Activated CD4-positive, alpha-beta T cell treated with anti-CD3 and anti-CD28 coated beads, Interleukin-2, Interleukin-6, amounts not matched to agents 100 ng/mL and 50 ng/mL, durations not matched to agents 16 hours and 8 hours (primary cell): ENCODE measurements at regions not wholly inside any gene's neighbourhood (a gene's known extent, or its start where the extent isn't known, plus 50 kb on each side); places are given as distances from the start of the nearest gene placed in this dataset.

Source experiments
- DNase-seq: peaks from one replicate; pipeline ENCODE4 v3.0.0-alpha.2; 2020

DNA sequence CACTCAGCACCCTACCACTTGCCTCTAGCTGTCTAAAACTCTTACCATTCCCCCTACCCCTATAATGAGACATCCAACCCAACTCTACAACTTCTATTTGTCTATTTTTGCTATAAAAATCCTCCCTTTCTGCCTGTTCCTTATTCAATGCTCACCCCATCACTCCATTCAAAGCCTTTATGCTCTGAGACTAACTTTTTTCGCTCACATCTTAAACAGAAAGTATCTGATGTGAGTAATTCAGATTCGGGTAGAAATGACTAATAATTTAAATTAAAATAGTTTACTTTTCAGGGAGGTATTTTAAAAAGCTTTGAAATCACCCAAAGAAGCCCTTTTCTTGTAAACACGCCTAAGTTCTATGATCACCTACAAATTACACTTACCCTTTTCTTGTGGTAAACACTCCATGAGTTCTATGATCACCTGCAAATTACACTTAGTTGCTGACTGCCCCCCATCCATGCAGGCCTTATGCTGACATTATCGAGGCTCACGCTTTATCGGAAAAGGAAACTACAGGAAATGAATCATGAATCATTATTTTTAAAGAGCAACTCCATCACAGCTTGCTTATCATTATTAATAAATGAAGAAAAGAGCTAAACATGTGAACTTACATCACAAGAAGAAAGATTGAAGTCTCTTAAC is 168.7 kb upstream of the PPP1R2C start:
- DNase-seq = peak; percentile 29

DNA sequence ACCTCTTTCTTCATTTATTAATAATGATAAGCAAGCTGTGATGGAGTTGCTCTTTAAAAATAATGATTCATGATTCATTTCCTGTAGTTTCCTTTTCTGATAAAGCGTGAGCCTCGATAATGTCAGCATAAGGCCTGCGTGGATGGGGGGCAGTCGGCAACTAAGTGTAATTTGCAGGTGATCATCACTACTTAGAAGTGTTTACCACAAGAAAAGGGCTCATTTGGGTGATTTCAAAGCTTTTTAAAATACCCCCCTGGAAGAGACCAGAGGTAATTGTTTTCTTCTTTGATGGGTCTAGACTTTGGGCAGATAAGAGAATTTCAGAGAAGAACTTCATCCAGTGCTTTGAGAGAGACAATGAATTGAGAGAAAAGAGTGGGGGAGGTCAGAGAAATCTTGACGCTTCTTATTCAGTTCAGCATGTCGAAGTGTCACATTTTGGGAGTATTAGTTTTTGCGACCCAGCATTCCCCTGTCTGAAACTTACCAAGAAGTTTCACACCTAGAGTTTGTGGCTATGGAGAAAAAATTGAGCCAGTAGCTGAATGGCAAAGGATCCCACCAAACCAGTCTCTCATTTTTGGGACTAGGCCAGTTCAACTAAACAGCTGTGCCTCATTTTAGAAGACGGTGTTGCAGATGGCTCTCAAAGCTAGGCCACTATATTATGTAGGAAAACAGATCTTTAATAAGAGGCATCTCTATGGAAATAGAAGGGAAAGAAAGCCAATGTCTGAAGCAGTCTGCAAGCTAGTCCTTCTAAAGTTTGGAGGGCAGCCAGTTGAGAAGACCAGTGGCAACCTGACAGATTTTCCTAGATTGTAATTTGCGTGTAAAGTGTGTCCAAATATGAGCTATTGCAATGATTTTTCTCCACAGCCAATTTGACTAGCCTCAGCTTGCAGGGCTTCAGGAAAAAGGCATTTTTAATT is 171.0 kb upstream of the PPP1R2C start:
- DNase-seq = no peak

DNA sequence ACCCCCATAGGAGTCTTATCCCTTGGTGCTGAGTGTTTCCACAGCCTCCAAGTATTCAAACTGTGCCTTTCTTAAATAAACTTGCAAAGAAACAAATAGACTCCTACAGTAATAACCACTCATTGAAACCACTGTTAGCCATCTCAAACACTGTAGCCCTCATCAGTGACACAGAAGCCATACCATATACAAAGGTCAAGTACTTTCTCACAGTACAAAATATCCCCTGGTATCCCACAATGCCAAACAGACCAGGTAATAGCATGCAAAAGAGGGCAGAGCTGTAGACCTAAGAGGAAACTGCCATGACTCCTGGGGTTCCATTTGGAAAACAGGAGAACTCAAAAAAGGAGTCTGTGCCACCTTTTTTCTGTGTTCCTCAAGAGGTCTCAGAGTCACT is 173.8 kb upstream of the PPP1R2C start:
- DNase-seq = no peak

DNA sequence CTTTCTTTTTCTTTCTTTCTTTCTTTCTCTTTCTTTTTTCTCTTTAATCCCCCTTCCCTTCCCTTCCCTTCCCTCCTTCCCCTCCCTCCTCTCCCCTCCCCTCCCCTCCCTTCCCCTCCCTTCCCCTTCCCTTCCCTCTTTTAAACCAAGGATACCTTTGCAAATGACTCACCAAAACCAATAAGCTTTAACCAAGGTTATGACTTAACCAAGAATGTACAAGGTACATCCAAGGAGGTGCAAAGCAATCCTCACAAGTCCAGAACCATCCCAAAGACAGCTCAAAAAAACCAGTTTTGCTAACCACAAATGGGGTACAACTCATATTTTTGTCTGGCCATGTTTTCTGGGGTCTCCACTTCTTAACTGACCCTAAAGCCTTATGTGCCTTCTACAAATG is 174.7 kb upstream of the PPP1R2C start:
- DNase-seq = no peak

DNA sequence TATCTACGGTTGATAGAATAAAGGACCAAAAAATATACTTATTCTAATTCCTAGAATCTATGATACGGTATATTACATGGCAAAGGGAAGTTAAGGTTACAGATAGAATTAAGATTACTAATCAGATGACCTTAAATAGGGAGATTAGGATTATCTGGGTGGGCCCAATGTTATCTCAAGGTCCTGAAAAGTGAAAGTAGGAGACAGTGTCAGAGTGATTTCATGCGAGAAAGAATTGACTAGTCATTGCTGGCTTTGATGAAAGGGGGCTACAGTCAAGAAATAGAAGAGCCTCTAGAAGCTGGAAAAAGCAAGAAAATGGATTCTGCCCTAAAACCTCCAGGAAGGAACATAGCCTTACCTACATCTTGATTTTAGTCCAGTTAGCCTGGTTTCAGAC is 176.9 kb upstream of the PPP1R2C start:
- no peak for DNase-seq

DNA sequence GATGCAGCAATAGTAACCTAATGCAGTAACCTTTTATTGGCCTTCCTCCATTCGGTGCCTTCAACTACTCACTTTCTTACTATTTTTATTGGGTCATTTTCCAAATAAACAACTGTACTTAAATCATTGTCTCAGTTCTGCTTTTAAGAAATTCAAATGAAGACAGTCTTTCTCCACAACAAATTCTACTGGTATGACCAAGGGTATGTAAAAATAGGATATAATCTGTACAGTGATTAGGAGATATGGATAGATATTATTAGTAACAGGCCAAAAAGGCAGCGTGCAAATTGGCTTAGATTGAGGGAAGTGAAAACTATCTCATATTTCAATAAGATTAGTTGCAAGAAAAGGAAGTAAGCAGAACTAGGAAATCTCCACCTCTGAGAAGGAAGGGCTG is 177.4 kb upstream of the PPP1R2C start:
- DNase-seq = no peak

DNA sequence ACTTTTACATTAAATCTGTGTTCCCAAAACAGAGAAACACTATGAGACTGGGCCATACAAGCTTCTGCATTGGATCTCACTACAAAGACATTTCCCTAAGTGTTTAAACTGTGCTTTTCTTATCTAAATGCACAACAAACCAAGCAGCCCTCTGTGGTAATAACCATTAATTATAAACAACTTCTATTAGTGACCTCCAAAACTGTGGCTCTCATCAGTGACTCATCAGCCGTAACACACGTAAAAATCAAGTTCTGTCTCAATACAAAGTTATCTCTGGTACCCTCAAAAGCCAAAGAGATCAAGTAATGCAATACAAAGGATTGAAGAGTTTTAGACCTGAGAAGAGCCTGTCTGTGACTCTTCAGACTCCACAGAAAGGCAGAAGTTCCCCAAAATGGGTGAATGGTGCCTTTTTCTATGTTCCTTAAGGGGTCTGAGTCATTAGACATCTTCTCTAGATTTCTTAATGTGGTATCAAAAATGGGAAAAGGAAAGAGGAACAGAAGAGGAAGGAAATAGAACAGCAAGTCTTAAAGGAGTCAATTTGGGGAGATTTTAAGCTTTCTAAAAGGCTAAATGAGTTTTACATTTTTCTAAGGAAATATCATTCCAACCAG is 189.8 kb upstream of the PPP1R2C start:
- no peak for DNase-seq

DNA sequence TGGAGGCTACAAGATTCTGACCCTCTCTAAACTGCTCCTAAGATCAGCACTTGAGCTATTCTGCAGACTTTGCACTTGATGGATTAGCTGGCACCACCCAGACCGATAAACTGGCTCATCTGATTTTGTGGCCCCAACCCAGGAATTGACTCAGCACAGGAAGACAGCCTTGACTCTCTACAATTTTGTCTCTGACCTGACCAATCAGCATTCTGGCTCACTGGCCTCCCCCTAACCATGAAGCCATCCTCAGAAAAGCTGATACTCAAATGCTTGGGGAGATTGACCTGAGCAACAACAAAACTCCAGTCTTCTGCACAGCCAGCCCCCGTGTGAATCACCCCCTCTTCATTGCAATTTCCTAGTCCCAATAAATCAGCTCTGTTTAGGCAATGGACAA is 195.4 kb upstream of the PPP1R2C start:
- peak; percentile 9 for DNase-seq

DNA sequence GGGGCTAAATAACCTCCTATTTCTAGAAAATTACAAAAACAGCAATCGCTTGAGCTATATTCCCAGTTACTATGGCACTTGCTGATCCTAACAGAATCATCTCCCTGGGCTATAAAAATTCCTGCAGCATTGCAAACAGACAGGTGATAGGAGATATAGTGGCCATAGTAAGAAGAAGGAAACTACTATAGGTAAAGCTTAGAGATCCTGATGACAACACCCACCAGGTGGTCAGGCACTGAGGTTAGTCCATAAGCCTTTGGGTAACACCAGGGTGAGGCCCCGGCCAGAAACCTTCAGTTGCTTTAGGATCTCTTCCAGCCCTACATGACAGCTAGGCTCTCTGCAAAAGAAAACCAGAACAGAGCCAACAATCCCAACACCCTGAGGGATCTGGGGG is 197.9 kb upstream of the PPP1R2C start:
- no peak for DNase-seq

DNA sequence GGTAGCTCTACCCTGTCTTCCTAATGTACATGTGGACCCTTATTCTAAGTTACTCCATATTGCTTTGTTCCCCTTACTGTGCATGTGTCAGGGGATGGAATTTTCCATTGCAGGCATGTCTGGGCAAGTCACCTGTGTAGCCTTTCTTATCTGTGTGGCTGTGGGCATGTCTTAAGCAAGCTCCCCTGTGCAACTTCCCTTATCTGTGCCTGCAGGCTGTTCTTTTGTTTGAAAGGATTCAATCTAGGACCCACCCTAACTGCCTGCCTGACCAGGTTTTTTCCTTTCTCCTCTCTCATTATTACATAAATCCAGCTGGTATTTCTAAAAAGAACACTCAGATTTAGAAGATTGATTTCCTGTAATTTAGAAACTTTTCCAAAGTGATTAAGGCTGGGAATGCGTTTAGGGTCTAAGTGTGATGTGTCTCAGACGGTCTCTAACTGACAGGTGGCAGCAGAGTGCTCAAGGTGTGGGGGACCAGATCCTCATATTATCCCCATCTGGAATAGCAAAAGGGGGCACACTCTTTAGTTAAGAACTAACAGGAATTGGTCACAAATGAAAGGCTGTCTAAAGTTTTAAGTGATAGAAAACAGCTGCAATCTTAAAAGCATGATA is 198.9 kb upstream of the PPP1R2C start:
- DNase-seq = no peak

DNA sequence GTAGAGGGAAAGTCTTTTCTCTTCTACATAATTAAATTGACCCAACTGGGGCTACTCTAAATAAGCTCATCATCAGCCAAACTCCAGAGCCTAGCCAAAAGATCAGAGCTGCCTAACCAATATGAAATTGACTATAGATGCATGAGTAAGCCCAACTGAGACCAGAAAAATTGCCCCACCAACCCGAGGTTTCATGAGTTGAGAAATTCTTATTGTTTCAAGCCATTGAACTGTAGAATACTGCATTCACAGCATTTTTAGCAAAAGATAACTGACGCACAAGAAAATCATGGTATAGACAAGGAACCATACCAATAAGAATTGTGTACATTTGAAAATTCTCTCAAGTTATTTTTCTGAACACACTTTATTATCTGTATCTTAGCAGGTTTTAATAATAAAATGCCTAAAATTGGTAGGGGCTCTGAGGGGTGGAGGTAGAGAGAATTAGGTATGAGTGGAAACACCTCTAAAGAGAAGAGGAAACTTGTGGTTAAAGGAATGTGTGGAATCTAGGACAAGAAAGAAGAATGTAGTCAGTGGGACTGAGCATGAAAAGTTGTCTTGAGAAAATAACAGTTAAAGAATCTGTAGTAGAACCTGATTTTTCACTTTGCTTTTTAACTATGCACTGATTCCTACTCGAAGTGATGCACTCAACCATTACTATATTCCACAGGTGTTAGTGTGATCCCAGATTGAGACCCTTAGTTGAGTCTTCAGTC is 200.9 kb upstream of the PPP1R2C start:
- DNase-seq = no peak

DNA sequence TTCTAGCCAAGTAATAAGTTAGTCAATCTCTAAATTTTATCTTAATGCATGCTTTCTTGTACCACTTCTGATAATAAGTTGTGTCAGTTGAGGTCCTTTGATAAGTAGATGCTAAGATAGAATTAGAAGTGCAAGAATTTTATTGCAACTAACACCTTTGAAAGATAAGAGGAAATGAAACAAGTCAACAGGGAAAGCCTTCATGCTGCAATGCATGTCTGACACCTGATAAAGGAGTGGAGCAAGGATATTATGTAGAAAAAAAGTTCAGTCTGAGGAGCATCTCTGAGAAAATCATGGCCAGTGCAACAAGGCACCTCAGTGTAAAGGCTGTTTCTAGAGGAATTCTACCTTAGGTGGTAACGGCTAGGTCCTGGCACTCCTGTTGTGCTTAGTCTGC is 210.7 kb upstream of the PPP1R2C start:
- DNase-seq = no peak

DNA sequence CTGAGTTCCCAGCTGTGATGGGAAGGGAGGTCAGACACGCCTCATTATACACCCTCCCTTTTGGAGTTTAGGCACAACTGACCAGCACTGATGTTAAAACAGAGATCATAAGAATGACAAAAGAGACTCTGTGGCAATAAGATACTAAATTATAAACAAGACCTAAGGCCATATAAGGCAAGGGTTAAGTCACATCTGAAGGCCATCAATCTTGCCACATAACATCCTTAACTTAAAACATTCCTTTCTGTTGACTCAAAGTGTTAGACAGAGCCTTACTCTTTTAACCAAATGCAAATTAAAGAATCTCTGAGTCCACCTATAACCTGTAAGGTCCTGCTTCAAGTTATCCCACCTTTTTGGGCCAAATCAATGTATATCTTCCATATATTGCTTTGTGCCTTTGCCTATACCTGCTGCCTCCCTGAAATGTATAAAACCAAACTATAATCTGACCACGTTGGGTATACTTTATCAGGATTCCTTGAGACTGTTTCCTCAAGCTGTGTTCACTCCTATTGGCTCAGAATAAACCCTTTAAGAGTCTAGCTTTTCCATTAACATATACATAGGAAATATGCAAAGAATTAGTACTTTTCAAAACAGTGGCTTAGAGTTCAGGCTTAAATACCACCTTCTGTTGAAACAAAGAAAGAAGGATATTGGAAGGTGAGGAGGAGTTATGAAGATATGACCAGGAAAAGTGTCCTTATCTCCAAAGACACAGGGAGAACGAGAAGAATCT is 214.4 kb upstream of the PPP1R2C start:
- no peak for DNase-seq

DNA sequence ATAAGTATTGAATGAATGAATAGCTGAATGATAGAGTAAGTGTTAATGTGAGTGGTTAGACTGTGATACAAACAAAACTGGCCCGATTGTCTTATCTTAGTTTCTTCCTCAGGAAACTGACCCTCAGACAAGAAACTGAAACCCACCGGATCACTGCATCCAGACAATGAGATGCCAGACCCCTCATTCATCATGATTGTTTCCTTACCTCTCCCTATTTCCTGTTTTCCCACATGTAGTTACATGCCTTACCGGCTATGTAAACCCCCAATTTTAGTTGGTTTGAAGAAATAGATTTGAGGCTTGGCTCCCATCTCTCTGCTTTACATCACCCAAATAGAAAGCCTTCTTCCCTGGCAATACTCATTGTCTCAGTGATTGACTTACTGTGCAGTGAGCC is 218.9 kb upstream of the PPP1R2C start:
- DNase-seq = no peak

DNA sequence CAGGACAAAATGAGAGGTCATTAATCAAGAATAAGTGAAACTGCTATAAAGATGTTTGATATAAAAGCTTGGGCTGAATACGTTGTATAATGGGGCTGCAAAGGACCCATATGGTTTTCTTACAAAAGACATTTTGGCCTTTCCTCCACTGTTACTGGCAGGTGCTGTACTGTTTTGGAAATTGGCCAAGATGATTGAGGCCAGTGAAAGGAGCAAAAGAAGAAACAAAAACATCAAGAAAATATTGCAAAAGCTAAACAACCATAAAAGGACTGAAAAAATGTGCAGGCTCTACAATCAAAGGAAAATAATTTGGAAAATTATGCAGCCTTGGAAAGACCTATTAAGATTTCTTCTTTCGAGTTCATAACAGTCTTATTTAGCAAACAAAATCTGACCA is 222.2 kb upstream of the PPP1R2C start:
- no peak for DNase-seq

DNA sequence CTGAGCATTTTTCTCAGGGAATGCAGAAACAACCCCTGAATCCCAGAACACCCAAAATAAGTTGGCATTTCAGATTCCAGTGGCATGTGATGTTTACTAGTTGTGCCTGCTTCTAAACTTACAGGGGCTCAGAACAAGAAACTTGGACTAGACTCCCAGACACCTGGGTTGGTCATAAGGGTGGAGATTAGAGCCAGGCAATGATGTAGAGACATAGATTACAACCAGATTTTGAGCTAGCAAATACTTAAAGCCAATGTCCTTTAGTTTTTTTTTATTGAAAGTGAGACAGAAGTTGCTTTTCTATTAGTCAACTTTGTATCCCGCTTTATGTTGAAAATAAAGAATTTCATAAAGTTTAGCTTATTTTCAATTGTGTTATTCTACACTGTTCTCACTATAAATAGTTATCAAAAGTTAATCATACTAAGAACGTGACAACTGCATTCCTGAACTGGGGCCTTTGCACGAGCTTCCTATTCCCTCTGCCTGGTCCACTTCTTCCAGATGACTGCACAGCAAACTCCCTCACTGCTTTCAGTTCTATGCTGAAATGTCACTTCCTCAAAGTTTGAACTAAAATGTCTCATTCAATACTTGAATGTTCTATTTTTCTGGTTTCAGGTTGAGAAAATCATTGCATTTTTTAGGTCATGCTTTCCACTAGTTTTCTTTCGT is 224.7 kb upstream of the PPP1R2C start:
- no peak for DNase-seq

DNA sequence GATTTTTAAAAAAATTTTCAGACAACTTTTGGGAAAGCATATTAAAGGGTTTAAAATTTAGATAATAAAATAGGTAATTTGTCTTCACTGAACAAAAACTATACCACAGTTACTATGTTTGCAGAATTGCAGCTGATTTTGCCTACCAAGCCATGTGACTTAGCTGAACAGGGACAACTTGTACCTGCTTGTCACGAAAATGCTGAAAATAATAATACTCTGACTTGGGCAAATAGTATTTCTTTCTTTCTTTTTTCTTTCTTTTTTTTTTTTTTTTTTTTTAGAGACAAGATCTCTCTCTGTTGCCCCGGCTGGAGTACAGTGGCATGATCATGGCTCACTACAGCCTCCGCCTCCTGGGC is 225.2 kb upstream of the PPP1R2C start:
- DNase-seq = no peak

DNA sequence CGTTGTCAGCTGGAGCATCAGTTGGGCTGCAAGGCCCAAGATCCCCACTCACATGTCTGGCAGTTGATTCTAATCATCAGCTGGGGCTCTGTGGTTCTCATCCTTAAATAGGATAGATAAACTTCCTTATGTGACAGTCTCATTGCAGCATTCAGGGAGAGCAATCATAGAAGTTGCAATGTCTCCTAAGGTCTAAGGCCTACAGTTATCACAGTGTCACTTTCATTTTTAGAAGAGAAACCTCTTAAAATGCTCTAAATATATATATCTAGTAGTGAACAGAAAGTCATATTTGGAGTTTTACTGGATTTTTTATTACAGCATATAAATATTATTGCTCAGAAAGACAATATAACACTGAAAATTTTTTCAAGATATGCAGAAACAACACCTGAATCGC is 226.0 kb upstream of the PPP1R2C start:
- DNase-seq = no peak

DNA sequence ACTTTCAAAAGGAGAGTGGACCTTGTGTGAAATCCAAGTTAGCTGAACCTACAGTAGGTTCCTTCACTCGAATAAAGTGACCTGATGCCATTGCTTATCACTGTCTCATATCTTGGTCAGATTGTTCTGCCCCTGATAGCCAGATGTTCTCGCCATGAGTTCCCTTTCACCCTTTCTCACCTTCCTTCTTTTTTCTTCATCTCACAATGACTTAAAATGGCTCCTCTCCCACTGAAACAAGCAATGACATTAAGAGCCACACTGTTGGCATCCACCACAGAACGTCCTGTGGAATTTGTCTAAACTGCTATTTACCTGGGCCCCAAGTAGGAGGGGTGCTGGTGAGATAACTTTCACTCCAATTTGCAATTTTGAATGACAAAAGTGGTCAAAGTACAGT is 227.6 kb upstream of the PPP1R2C start:
- DNase-seq = no peak

DNA sequence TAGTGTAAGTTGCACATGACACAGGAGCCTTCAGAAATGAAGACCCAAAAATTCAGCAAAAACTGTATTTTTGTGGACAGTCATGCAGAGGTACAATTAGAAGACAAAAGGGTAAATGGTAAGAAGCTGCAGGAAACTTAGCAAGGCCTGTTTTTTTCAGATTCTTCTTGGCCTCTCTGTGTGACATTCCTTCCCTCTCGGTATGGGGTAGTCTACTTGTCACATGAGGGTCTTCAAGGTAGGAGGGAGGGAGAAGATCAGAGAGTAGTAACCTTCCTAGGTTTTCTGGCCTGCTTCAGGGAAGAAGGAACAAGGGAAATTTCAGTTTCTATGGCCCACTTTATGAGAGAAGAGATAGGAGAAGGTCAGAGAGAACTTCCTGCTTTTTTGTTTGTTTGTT is 230.4 kb upstream of the PPP1R2C start:
- DNase-seq = no peak

DNA sequence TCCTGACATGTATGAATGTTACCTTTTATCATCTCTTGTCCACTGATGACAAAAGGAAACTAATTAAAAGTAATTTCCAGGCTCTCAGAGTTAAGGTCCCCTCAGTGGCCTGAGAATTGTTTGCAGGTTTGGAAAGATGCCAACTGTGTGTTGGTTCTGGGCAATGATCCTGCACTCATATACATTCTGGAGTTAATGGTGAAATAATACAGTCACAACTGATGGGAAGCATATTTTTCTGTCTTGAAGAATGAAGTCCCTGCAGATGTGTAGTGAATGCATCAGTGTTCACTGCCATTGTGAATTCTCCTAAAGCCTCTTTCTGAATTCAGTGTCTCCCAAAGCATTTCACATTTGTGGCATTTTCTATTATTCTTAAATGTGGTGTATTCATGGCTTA is 238.1 kb upstream of the PPP1R2C start:
- no peak for DNase-seq

DNA sequence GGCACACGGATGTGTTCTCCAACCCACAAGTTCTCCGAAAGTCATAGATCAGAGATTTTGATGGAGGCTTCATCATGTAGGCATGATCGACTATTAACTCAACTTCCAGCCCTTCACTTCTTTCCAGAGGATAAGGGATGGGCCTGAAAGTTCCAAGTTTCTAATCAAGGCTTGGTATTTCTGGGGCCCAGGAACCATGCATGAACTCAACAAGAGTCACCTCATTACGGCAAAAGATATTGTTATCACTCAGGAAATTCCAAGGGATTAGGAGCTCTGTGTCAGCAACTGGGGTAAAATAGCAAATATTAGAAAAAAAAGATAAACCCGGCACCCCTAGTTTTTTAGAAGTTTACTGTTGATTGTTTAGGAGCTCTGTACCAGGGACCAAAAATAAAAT is 240.1 kb upstream of the PPP1R2C start:
- DNase-seq = no peak
